ENCODE measurements at regions not wholly inside any gene's neighbourhood (a gene's known extent, or its start where the extent isn't known, plus 50 kb on each side); places are given as distances from the start of the nearest gene placed in this dataset.

- no TSS peak for BruUV-seq (replicated peaks)
- Histone ChIP-seq H2AFZ (ENCODE audit: low read depth, low read length, poor library complexity, severe bottlenecking) (no peak overlapping the region), H3K4me2 (ENCODE audit: low read length) (no peak overlapping the region), H3K9ac (ENCODE audit: low read length) (no peak overlapping the region), H4K20me1 (ENCODE audit: insufficient read depth) (no peaks in the 10 kb centered on the region), H3K9me2 (ENCODE audit: insufficient read depth) (peaks cover 10% of the 10 kb centered on the region; the same call in 1 of the 2 replicates), H3K27me3 (ENCODE audit: insufficient read depth, low read length) (no peaks in the 10 kb centered on the region), H3K27ac (ENCODE audit: low read depth, low read length) (no peak overlapping the region), H3K4me1 (ENCODE audit: control insufficient read depth in 1 of 2, insufficient read depth in 2 of 2, low read length in 2 of 2) (no peaks in the 10 kb centered on the region), H3K79me2 (ENCODE audit: insufficient read depth, low read length) (no peaks in the 10 kb centered on the region), H3K9me3 (ENCODE audit: control insufficient read depth in 1 of 2, insufficient read depth in 1 of 2, low read depth in 1 of 2, low read length in 2 of 2) (no peaks in the 10 kb centered on the region), H3K4me3 (replicated peaks in 1 of 2; ENCODE audit: low read depth in 1 of 2, low read length in 2 of 2) (no peak overlapping the region), H3K36me3 (ENCODE audit: control insufficient read depth in 1 of 2, insufficient read depth in 2 of 2, low read length in 2 of 2) (no peaks in the 10 kb centered on the region)
- ChIA-PET POLR2A (no interaction called here), CTCF (no interaction called here), RAD21 (ENCODE audit: low non-redundant PET in 1 of 2, low total read pairs in 2 of 2, uncharacterized antibody in 2 of 2, unreplicated experiment in 2 of 2) (no interaction called here)
- ATAC-seq (no peak), DNase-seq (ENCODE audit: low read depth, low spot score) (no peak)
- intact Hi-C loops (cut with micrococcal nuclease): no loop called here
- TF ChIP-seq EGR1 (IDR thresholded peaks at IDR 0.05; ENCODE audit: low read depth) (no peak), CBX3 (IDR thresholded peaks at IDR 0.05; ENCODE audit: low read depth) (no peak), JUND (IDR thresholded peaks at IDR 0.05) (no peak), EZH2phosphoT487 (IDR thresholded peaks at IDR 0.05; ENCODE audit: borderline replicate concordance) (no peak)
Observed at GRCh38 chr4:177607111-177607573, 164.9 kb upstream of the AGA start.

GRCh38 chr4:177611974-177612664 is 169.9 kb upstream of the AGA start:
- no TSS peak for BruUV-seq (replicated peaks)
- H3K9me2 ChIP-seq (ENCODE audit: insufficient read depth): no peaks in the 10 kb centered on the region

More at GRCh38 chr4:177611974-177612664, 169.9 kb upstream of the AGA start:
- ATAC-seq (no peak), DNase-seq (ENCODE audit: low read depth, low spot score) (no peak)
- Histone ChIP-seq H3K79me2 (ENCODE audit: insufficient read depth, low read length) (no peaks in the 10 kb centered on the region), H3K4me2 (ENCODE audit: low read length) (no peak overlapping the region), H3K9ac (ENCODE audit: low read length) (no peak overlapping the region), H4K20me1 (ENCODE audit: insufficient read depth) (no peaks in the 10 kb centered on the region), H2AFZ (ENCODE audit: low read depth, low read length, poor library complexity, severe bottlenecking) (no peak overlapping the region), H3K9me3 (ENCODE audit: control insufficient read depth in 1 of 2, insufficient read depth in 1 of 2, low read depth in 1 of 2, low read length in 2 of 2) (no peaks in the 10 kb centered on the region), H3K4me1 (ENCODE audit: control insufficient read depth in 1 of 2, insufficient read depth in 2 of 2, low read length in 2 of 2) (no peaks in the 10 kb centered on the region), H3K27me3 (ENCODE audit: insufficient read depth, low read length) (no peaks in the 10 kb centered on the region), H3K36me3 (ENCODE audit: control insufficient read depth in 1 of 2, insufficient read depth in 2 of 2, low read length in 2 of 2) (no peaks in the 10 kb centered on the region), H3K4me3 (replicated peaks in 1 of 2; ENCODE audit: low read depth in 1 of 2, low read length in 2 of 2) (no peak overlapping the region), H3K27ac (ENCODE audit: low read depth, low read length) (no peak overlapping the region)
- no peak for TF ChIP-seq ATF3 (IDR thresholded peaks at IDR 0.05)
- TF ChIP-seq EZH2phosphoT487 (IDR thresholded peaks at IDR 0.05; ENCODE audit: borderline replicate concordance): no peak
- TF ChIP-seq POLR2AphosphoS5 (IDR thresholded peaks at IDR 0.05; ENCODE audit: low read depth, low read length): no peak
- no peak for TF ChIP-seq ELF1 (IDR thresholded peaks at IDR 0.05; ENCODE audit: borderline replicate concordance, low read depth)
- TF ChIP-seq POLR2A (IDR thresholded peaks at IDR 0.05; ENCODE audit: borderline replicate concordance, extremely low read depth, insufficient read depth, insufficient read length): no peak
- no peak for TF ChIP-seq REST (IDR thresholded peaks at IDR 0.05; ENCODE audit: low read depth)
- TF ChIP-seq CTCF (IDR thresholded peaks at IDR 0.05 in 2 of 3, conservative IDR thresholded peaks at IDR 0.05 in 1 of 3; ENCODE audit: borderline replicate concordance in 1 of 3, insufficient read depth in 1 of 3, low read depth in 2 of 3, low read length in 2 of 3): no peak
- TF ChIP-seq ZNF274 (IDR thresholded peaks at IDR 0.05; ENCODE audit: low read depth, low read length): no peak
- CTCF ChIA-PET: no interaction called here
- POLR2A ChIA-PET: no interaction called here
- intact Hi-C loops (cut with micrococcal nuclease): no loop called here
- RAD21 ChIA-PET (ENCODE audit: low non-redundant PET in 1 of 2, low total read pairs in 2 of 2, uncharacterized antibody in 2 of 2, unreplicated experiment in 2 of 2): no interaction called here

Measured in HCT116 (cell line).